ENCODE measurements at regions not wholly inside any gene's neighbourhood (a gene's known extent, or its start where the extent isn't known, plus 50 kb on each side); places are given as distances from the start of the nearest gene placed in this dataset.
"Not testable (repeated sequence)": the region's sequence is repeated elsewhere in the genome, so short reads cannot be mapped to it uniquely, and the experiment has no call there.

- DNase-seq (ENCODE audit: low read depth): no peak
These were observed 615.0 kb upstream of the DDX18 start for GRCh38 chr2:117199511-117199910.

GRCh38 chr2:117212562-117212961, 601.9 kb upstream of the DDX18 start:
- DNase-seq (ENCODE audit: low read depth): no peak

- DNase-seq (ENCODE audit: low read depth): no peak
These were observed 597.3 kb upstream of the DDX18 start for GRCh38 chr2:117217145-117217544.

- DNase-seq (ENCODE audit: low read depth): no peak
These were observed 591.7 kb upstream of the DDX18 start for GRCh38 chr2:117222809-117223208.

- no peak for DNase-seq (ENCODE audit: low read depth)
These were observed 582.2 kb upstream of the DDX18 start for GRCh38 chr2:117232305-117232704.

GRCh38 chr2:117257362-117257761, 557.1 kb upstream of the DDX18 start:
- DNase-seq (ENCODE audit: low read depth): no peak

GRCh38 chr2:117269574-117269973, 544.9 kb upstream of the DDX18 start:
- DNase-seq (ENCODE audit: low read depth): no peak

GRCh38 chr2:117271631-117272030, 542.9 kb upstream of the DDX18 start:
- DNase-seq (ENCODE audit: low read depth): no peak

- DNase-seq (ENCODE audit: low read depth): no peak
These were observed 541.4 kb upstream of the DDX18 start for GRCh38 chr2:117273009-117273671.

GRCh38 chr2:117293012-117293411, 521.5 kb upstream of the DDX18 start:
- no peak for DNase-seq (ENCODE audit: low read depth)

GRCh38 chr2:117299451-117299850, 515.0 kb upstream of the DDX18 start:
- DNase-seq (ENCODE audit: low read depth): no peak

GRCh38 chr2:117308861-117309770, 505.4 kb upstream of the DDX18 start:
- no peak for DNase-seq (ENCODE audit: low read depth)

GRCh38 chr2:117321816-117322215, 492.7 kb upstream of the DDX18 start:
- DNase-seq (ENCODE audit: low read depth): no peak

GRCh38 chr2:117323331-117323730, 491.2 kb upstream of the DDX18 start:
- no peak for DNase-seq (ENCODE audit: low read depth)

- DNase-seq (ENCODE audit: low read depth): no peak
These were observed 483.9 kb upstream of the DDX18 start for GRCh38 chr2:117330641-117331040.

- DNase-seq (ENCODE audit: low read depth): no peak
These were observed 478.5 kb upstream of the DDX18 start for GRCh38 chr2:117335967-117336366.

- no peak for DNase-seq (ENCODE audit: low read depth)
These were observed 478.0 kb upstream of the DDX18 start for GRCh38 chr2:117336496-117336895.

- DNase-seq (ENCODE audit: low read depth): not testable (repeated sequence)
These were observed 476.5 kb upstream of the DDX18 start for GRCh38 chr2:117337981-117338380.

- DNase-seq (ENCODE audit: low read depth): no peak
These were observed 474.5 kb upstream of the DDX18 start for GRCh38 chr2:117339980-117340379.

GRCh38 chr2:117341690-117342089, 472.8 kb upstream of the DDX18 start:
- DNase-seq (ENCODE audit: low read depth): no peak

- DNase-seq (ENCODE audit: low read depth): no peak
These were observed 472.1 kb upstream of the DDX18 start for GRCh38 chr2:117342415-117342814.

GRCh38 chr2:117349687-117350086, 464.8 kb upstream of the DDX18 start:
- no peak for DNase-seq (ENCODE audit: low read depth)

GRCh38 chr2:117351396-117351795, 463.1 kb upstream of the DDX18 start:
- DNase-seq (ENCODE audit: low read depth): no peak

All from GM04503 (cell line).